ENCODE measurements at regions not wholly inside any gene's neighbourhood (a gene's known extent, or its start where the extent isn't known, plus 50 kb on each side); places are given as distances from the start of the nearest gene placed in this dataset.

- ATAC-seq (ENCODE audit: low FRiP score) (no peak), DNase-seq (no peak)
- H3K9me3 ChIP-seq (ENCODE audit: control insufficient read depth, low read length): no peaks in the 10 kb centered on the region
- no peak overlapping the region for H3K4me3 ChIP-seq (ENCODE audit: low read length in 2 of 2)
- no peaks in the 10 kb centered on the region for H3K4me1 ChIP-seq (ENCODE audit: control insufficient read depth in 1 of 2, insufficient read depth in 2 of 2, low read length in 2 of 2)
- no peaks in the 10 kb centered on the region for H3K36me3 ChIP-seq (ENCODE audit: control insufficient read depth in 1 of 2, insufficient read depth in 2 of 2, low read length in 1 of 2)
- H3K27me3 ChIP-seq (ENCODE audit: control insufficient read depth in 1 of 2, insufficient read depth in 2 of 2, low read length in 1 of 2): no peaks in the 10 kb centered on the region
- no peak overlapping the region for H3K27ac ChIP-seq (ENCODE audit: low read depth in 1 of 2, low read length in 2 of 2)
- 77 to 82% methylated on average over 4 of the region's 4 CpGs for whole genome bisulfite sequencing, 2 donors
- intact Hi-C loops (cut with DNase I): no loop called here
These were observed 190.6 kb upstream of the NTM start for GRCh38 chr11:131179836-131180235.

GRCh38 chr11:131185915-131186314 is 184.5 kb upstream of the NTM start:
- intact Hi-C loops (cut with DNase I): no loop called here
- no peak overlapping the region for H3K4me3 ChIP-seq (ENCODE audit: low read length in 2 of 2)
- no peak overlapping the region for H3K27ac ChIP-seq (ENCODE audit: low read depth in 1 of 2, low read length in 2 of 2)
- 60 to 74% methylated on average over 2 to 3 of the region's 3 CpGs for WGBS, 2 donors
- H3K4me1 ChIP-seq (ENCODE audit: control insufficient read depth in 1 of 2, insufficient read depth in 2 of 2, low read length in 2 of 2): no peaks in the 10 kb centered on the region
- no peaks in the 10 kb centered on the region for H3K9me3 ChIP-seq (ENCODE audit: control insufficient read depth, low read length)
- H3K36me3 ChIP-seq (ENCODE audit: control insufficient read depth in 1 of 2, insufficient read depth in 2 of 2, low read length in 1 of 2): no peaks in the 10 kb centered on the region
- ATAC-seq (ENCODE audit: low FRiP score) (no peak), DNase-seq (no peak)
- H3K27me3 ChIP-seq (ENCODE audit: control insufficient read depth in 1 of 2, insufficient read depth in 2 of 2, low read length in 1 of 2): no peaks in the 10 kb centered on the region

- Histone ChIP-seq H3K4me1 (ENCODE audit: control insufficient read depth in 1 of 2, insufficient read depth in 2 of 2, low read length in 2 of 2) (no peaks in the 10 kb centered on the region), H3K27me3 (ENCODE audit: control insufficient read depth in 1 of 2, insufficient read depth in 2 of 2, low read length in 1 of 2) (no peaks in the 10 kb centered on the region), H3K9me3 (ENCODE audit: control insufficient read depth, low read length) (no peaks in the 10 kb centered on the region), H3K36me3 (ENCODE audit: control insufficient read depth in 1 of 2, insufficient read depth in 2 of 2, low read length in 1 of 2) (no peaks in the 10 kb centered on the region), H3K27ac (ENCODE audit: low read depth in 1 of 2, low read length in 2 of 2) (no peak overlapping the region), H3K4me3 (ENCODE audit: low read length in 2 of 2) (no peak overlapping the region)
- WGBS, 2 donors: 14 to 17% methylated on average over 10 of the region's 10 CpGs
- ATAC-seq (ENCODE audit: low FRiP score) (no peak), DNase-seq (no peak)
- intact Hi-C loops (cut with DNase I): no loop called here
These were observed 183.8 kb upstream of the NTM start for GRCh38 chr11:131186629-131187101.

- Histone ChIP-seq H3K4me3 (ENCODE audit: low read length in 2 of 2) (no peak overlapping the region), H3K4me1 (ENCODE audit: control insufficient read depth in 1 of 2, insufficient read depth in 2 of 2, low read length in 2 of 2) (no peaks in the 10 kb centered on the region), H3K27me3 (ENCODE audit: control insufficient read depth in 1 of 2, insufficient read depth in 2 of 2, low read length in 1 of 2) (no peaks in the 10 kb centered on the region), H3K36me3 (ENCODE audit: control insufficient read depth in 1 of 2, insufficient read depth in 2 of 2, low read length in 1 of 2) (no peaks in the 10 kb centered on the region), H3K9me3 (ENCODE audit: control insufficient read depth, low read length) (no peaks in the 10 kb centered on the region), H3K27ac (ENCODE audit: low read depth in 1 of 2, low read length in 2 of 2) (no peak overlapping the region)
- no peak for DNase-seq
- WGBS, 2 donors: 82 to 85% methylated on average over 5 of the region's 5 CpGs
- intact Hi-C loops (cut with DNase I): no loop called here
- no peak for ATAC-seq (ENCODE audit: low FRiP score)
These were observed 180.0 kb upstream of the NTM start for GRCh38 chr11:131190446-131190845.

GRCh38 chr11:131191606-131192005 is 178.8 kb upstream of the NTM start:
- H3K9me3 ChIP-seq (ENCODE audit: control insufficient read depth, low read length): no peaks in the 10 kb centered on the region
- DNase-seq: no peak
- no peaks in the 10 kb centered on the region for H3K36me3 ChIP-seq (ENCODE audit: control insufficient read depth in 1 of 2, insufficient read depth in 2 of 2, low read length in 1 of 2)
- WGBS, 2 donors: 64% methylated on average over 4 of the region's 4 CpGs
- no peaks in the 10 kb centered on the region for H3K4me1 ChIP-seq (ENCODE audit: control insufficient read depth in 1 of 2, insufficient read depth in 2 of 2, low read length in 2 of 2)
- no peaks in the 10 kb centered on the region for H3K27me3 ChIP-seq (ENCODE audit: control insufficient read depth in 1 of 2, insufficient read depth in 2 of 2, low read length in 1 of 2)
- intact Hi-C loops (cut with DNase I): no loop called here
- H3K27ac ChIP-seq (ENCODE audit: low read depth in 1 of 2, low read length in 2 of 2): no peak overlapping the region
- ATAC-seq (ENCODE audit: low FRiP score): no peak
- H3K4me3 ChIP-seq (ENCODE audit: low read length in 2 of 2): no peak overlapping the region

- Histone ChIP-seq H3K27ac (ENCODE audit: low read depth in 1 of 2, low read length in 2 of 2) (no peak overlapping the region), H3K36me3 (ENCODE audit: control insufficient read depth in 1 of 2, insufficient read depth in 2 of 2, low read length in 1 of 2) (no peaks in the 10 kb centered on the region), H3K9me3 (ENCODE audit: control insufficient read depth, low read length) (no peaks in the 10 kb centered on the region), H3K4me3 (ENCODE audit: low read length in 2 of 2) (no peak overlapping the region), H3K27me3 (ENCODE audit: control insufficient read depth in 1 of 2, insufficient read depth in 2 of 2, low read length in 1 of 2) (no peaks in the 10 kb centered on the region), H3K4me1 (ENCODE audit: control insufficient read depth in 1 of 2, insufficient read depth in 2 of 2, low read length in 2 of 2) (no peaks in the 10 kb centered on the region)
- 76% methylated on average over 12 of the region's 12 CpGs for WGBS, 2 donors
- DNase-seq: no peak
- intact Hi-C loops (cut with DNase I): no loop called here
- no peak for ATAC-seq (ENCODE audit: low FRiP score)
These were observed 177.8 kb upstream of the NTM start for GRCh38 chr11:131192628-131193027.

GRCh38 chr11:131193031-131193501 is 177.3 kb upstream of the NTM start:
- Histone ChIP-seq H3K9me3 (ENCODE audit: control insufficient read depth, low read length) (no peaks in the 10 kb centered on the region), H3K36me3 (ENCODE audit: control insufficient read depth in 1 of 2, insufficient read depth in 2 of 2, low read length in 1 of 2) (no peaks in the 10 kb centered on the region), H3K27ac (ENCODE audit: low read depth in 1 of 2, low read length in 2 of 2) (no peak overlapping the region), H3K4me1 (ENCODE audit: control insufficient read depth in 1 of 2, insufficient read depth in 2 of 2, low read length in 2 of 2) (no peaks in the 10 kb centered on the region), H3K27me3 (ENCODE audit: control insufficient read depth in 1 of 2, insufficient read depth in 2 of 2, low read length in 1 of 2) (no peaks in the 10 kb centered on the region), H3K4me3 (ENCODE audit: low read length in 2 of 2) (no peak overlapping the region)
- intact Hi-C loops (cut with DNase I): no loop called here
- 80 to 87% methylated on average over 11 of the region's 11 CpGs for WGBS, 2 donors
- DNase-seq: no peak
- no peak for ATAC-seq (ENCODE audit: low FRiP score)

GRCh38 chr11:131194726-131195125 is 175.7 kb upstream of the NTM start:
- Histone ChIP-seq H3K9me3 (ENCODE audit: control insufficient read depth, low read length) (no peaks in the 10 kb centered on the region), H3K36me3 (ENCODE audit: control insufficient read depth in 1 of 2, insufficient read depth in 2 of 2, low read length in 1 of 2) (no peaks in the 10 kb centered on the region), H3K4me1 (ENCODE audit: control insufficient read depth in 1 of 2, insufficient read depth in 2 of 2, low read length in 2 of 2) (no peaks in the 10 kb centered on the region), H3K27me3 (ENCODE audit: control insufficient read depth in 1 of 2, insufficient read depth in 2 of 2, low read length in 1 of 2) (no peaks in the 10 kb centered on the region), H3K4me3 (ENCODE audit: low read length in 2 of 2) (no peak overlapping the region), H3K27ac (ENCODE audit: low read depth in 1 of 2, low read length in 2 of 2) (no peak overlapping the region)
- intact Hi-C loops (cut with DNase I): no loop called here
- ATAC-seq (ENCODE audit: low FRiP score) (no peak), DNase-seq (no peak)
- WGBS, 2 donors: 64 to 73% methylated on average over 6 of the region's 6 CpGs

GRCh38 chr11:131195661-131196517 is 174.5 kb upstream of the NTM start:
- H3K27me3 ChIP-seq (ENCODE audit: control insufficient read depth in 1 of 2, insufficient read depth in 2 of 2, low read length in 1 of 2): no peaks in the 10 kb centered on the region
- ATAC-seq (ENCODE audit: low FRiP score) (no peak), DNase-seq (no peak)
- 20 to 26% methylated on average over 11 of the region's 11 CpGs for WGBS, 2 donors
- H3K36me3 ChIP-seq (ENCODE audit: control insufficient read depth in 1 of 2, insufficient read depth in 2 of 2, low read length in 1 of 2): no peaks in the 10 kb centered on the region
- intact Hi-C loops (cut with DNase I): no loop called here
- no peak overlapping the region for H3K27ac ChIP-seq (ENCODE audit: low read depth in 1 of 2, low read length in 2 of 2)
- H3K9me3 ChIP-seq (ENCODE audit: control insufficient read depth, low read length): no peaks in the 10 kb centered on the region
- H3K4me3 ChIP-seq (ENCODE audit: low read length in 2 of 2): no peak overlapping the region
- no peaks in the 10 kb centered on the region for H3K4me1 ChIP-seq (ENCODE audit: control insufficient read depth in 1 of 2, insufficient read depth in 2 of 2, low read length in 2 of 2)
